Brain pericyte (primary cell): ENCODE measurements at regions not wholly inside any gene's neighbourhood (a gene's known extent, or its start where the extent isn't known, plus 50 kb on each side); places are given as distances from the start of the nearest gene placed in this dataset.
"Not testable (repeated sequence)": the region's sequence is repeated elsewhere in the genome, so short reads cannot be mapped to it uniquely, and the experiment has no call there.

Experiments used
- DNase-seq: peaks from one replicate; pipeline ENCODE4 v3.0.0-alpha.2; 2012; ENCODE audit warnings: low read depth, low spot score

DNA sequence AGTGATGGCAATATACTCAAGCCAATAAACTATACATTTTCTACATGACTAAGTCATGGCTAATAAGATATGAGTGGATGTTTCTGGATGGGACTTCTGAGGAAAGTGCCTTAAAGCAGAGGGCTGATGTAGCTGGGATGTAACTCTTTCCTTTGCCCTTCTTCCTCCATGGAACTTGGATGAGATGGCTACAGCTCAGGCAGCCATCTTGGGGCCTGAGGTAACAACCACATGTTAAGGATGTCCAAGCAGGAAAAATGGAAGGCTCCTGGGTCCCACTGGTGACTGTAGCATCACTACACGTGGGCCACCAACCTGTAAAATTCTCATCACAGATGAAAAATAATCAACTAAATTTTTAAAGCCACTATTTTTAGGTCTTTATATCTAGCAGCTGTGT lies 54.4 kb upstream of the GRIP1 start:
- no peak for DNase-seq

GRCh38 chr12:66733839-66734238 lies 55.0 kb upstream of the GRIP1 start:
- no peak for DNase-seq

DNA sequence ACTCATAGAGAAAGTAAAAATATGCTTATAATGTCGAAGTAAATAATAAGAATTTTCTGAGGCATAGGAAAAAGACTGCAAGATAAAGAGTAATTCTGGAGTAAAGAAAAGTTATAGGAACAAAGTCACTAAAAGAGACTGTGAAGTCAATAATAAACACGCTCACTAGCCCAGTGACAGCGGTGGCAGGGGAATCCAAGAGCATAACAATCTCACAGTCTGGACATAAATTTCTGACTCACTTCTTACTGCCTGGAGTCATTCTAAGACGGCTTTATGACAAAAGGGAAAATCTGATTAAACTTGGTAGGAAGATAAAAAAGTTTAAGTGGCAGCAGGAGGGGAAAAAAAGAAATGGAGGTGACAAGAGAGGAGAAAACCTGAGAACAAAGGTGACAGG lies 56.4 kb upstream of the GRIP1 start:
- no peak for DNase-seq

GRCh38 chr12:66736931-66737330 lies 58.1 kb upstream of the GRIP1 start:
- DNase-seq, result no peak

- no peak for DNase-seq
Measured at GRCh38 chr12:66739266-66739665, 60.4 kb upstream of the GRIP1 start.

- no peak for DNase-seq
Measured at GRCh38 chr12:66739940-66740651, 61.2 kb upstream of the GRIP1 start.

DNA sequence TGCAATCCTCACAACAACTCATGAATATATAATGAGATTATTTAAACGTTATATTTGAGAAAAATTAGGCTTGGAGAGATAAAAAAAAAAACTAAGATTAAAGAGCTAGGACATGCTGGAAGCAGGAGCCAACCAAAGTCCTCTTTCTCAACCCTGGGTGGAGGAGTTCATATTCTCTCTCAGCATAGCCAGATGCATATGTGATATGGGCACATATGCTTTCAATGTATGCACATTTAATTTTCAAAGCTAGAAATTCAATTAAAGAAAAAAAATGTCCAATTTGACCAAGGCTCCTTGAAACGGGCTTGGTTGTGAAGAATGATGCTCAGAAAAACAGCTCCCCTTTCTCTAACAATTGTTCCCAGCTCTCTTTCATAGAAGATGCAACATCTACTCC lies 61.9 kb upstream of the GRIP1 start:
- no peak for DNase-seq

GRCh38 chr12:66741919-66742318 lies 63.0 kb upstream of the GRIP1 start:
- no peak for DNase-seq

DNA sequence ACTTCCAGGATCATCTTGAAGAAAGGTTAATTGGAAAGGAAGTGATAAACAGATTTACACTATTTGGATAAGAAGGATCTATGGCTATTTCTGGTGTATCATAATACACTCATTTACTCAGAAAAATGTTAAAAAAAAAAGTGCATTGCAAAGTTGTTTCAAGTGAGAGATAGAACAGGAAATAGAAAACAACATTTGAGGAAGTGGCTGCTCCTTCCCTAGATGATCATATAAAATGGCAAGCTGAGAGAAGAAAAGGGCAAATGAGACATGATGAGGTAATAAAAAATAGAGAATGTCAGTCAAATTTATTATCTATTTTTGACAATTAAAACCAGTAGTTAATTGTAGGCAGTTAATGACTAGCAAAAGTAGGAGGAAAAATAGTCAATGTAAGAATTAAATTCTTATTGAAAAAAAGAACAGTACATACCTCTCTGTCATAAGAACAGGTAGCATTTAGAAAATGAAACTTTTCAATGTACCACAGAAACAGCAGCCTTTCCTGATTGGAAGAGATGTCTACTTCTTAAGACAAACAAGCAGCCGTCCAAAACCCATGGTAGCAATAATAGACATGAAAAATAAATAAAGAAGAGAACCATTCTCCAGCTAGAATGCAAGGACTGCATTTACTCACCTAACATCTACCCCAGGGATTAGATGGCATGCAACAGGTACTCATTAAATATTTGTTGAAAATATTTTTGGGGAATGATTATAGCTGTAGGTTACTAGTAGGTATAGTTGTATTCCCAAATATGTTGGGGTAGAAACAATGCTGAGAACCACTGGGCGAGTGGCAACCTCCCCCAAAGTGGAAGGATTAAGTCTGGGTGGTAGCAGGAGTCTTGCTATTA lies 63.9 kb upstream of the GRIP1 start:
- no peak for DNase-seq

- DNase-seq, result no peak
Measured at GRCh38 chr12:66744461-66744860, 65.6 kb upstream of the GRIP1 start.

DNA sequence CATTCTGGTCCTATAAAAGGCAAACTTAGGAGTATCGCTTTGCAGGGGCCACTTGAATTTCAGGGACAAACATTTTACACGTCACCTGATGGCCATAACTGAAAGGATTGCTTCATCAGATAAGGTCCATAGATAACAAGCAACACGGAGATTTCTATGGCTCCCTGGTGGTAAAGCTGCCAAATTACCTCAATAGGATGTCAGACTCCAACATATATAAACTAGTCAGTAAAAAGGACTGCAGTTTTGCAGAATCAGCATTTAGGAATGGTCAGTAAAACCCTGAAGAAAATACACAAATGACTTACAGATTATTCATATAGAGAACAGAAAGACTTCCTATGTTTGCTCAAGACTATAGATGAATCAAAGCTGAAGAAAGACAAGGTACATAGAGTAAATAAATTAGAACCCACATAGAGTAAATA lies 66.1 kb upstream of the GRIP1 start:
- DNase-seq, result no peak

GRCh38 chr12:66746489-66747201 lies 67.8 kb upstream of the GRIP1 start:
- no peak for DNase-seq

DNA sequence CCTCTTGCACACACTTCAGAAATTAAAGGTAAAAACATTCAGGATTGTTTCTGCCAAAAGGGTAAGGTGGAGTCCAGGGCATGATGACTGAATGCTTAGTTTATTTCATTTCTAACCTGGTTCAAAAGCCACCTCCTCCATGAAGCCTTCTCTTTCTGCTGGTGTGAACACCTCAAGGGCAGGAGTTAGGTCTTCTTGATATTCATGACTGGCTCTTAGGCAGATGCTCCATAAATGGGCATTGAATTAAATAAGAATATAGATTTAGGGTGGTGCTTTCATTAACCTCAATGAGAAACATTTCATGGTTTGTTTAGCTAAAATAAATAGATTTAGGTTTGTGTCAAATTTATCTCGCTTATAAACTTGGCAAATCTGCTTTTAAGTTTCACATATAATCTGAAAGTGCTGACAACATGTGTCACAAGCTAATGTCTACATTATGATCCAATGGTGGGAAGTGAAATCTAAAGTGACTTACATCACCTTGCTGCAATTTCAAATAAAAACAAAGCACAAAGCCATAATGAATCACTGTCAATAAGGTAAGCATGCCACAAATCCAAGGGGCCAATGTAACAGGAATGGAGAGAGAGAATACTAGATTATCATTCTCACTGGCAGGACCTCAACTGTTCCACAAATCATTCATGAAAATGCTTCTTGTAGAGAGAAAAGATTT lies 72.7 kb upstream of the GRIP1 start:
- no peak for DNase-seq

GRCh38 chr12:66753810-66754209 lies 74.9 kb upstream of the GRIP1 start:
- DNase-seq, result no peak

DNA sequence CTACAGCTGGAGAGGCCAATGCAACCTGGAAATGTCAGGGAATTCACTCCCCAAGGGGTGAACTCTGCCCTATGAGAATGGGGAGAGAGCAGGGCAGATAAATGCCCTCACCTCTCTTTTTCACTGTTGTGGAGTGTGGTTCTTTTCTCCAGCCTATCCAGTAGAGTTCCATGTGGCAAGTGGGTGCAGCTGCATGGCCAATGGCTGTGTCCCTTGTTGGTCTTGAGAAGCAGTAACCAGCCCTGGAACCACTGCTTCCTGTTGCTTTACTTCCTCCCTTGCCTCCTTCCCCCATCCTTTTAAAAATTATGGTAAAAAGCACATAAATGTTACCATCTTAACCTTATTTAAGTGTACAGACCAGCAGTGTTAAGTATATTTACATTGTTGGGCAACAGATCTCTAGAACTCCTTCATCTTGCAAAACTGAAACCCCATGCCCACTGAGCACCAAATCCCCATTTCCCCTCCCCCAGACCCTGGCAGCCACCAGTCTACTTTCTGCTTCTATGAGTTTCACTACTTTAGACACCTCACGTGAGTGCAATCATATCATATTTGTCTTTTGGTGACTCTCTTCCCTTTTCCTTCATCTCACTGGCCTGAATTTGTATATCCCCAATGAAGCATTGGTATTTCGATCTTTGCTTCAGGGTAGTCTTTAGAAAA lies 77.0 kb upstream of the GRIP1 start:
- no peak for DNase-seq

DNA sequence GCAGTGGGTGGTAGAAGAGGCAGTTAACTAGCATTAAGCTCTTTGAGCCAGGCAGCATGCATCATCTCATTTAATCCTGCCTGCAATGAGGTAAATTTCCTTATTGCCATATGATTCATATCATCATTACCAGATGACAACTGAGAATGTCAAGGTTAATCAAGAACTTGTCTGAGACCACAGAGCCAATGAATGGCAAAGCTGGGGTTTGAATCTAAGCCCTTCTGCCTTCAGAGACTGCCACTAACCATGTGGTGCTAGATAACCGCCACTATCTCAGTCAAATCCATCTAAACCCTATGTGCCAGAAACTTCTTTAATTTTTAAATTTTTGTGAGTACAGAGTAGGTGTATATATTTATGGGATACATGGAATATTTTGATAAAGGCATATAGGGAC lies 77.8 kb upstream of the GRIP1 start:
- DNase-seq, result no peak

GRCh38 chr12:66760122-66760521 lies 81.2 kb upstream of the GRIP1 start:
- not testable (repeated sequence) for DNase-seq

DNA sequence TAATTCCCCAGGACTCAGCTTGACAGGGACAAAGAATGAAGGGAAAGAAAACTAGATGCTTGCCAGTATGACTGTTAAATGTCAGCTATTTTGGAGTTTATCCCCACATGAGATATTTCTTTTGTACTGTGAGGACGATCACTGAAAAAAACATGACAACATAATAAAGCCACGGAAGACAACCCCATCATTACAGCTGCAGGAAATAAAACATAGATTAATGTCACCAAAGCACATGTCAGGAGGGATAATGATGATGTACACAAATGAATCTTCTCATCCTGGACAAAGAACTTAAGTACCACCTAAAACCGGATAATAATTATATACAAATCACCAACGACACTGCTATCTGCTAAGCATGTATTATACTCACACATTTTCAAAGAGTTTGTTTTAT lies 84.6 kb upstream of the GRIP1 start:
- DNase-seq, result no peak

GRCh38 chr12:66765204-66765603 lies 86.3 kb upstream of the GRIP1 start:
- no peak for DNase-seq

- DNase-seq, result no peak
Measured at GRCh38 chr12:66767536-66767935, 88.7 kb upstream of the GRIP1 start.

GRCh38 chr12:66768293-66768692 lies 89.4 kb upstream of the GRIP1 start:
- no peak for DNase-seq
